Lung (tissue), 11 donors: ENCODE measurements at regions not wholly inside any gene's neighbourhood (a gene's known extent, or its start where the extent isn't known, plus 50 kb on each side); places are given as distances from the start of the nearest gene placed in this dataset.

Experiments used
- ATAC-seq: fragments of 200-7000 bp; cut with Tn5 transposase; one replicate; pipeline ENCODE4 v1.9.1; 2020; ENCODE audit warnings: moderate number of reproducible peaks; ENCODE audit not compliant: insufficient read depth, low FRiP score
- DNase-seq, 3 donors: peaks; one replicate each; pipeline ENCODE4 v3.0.0-alpha.2; 2013 to 2017
- H3K27ac ChIP-seq, 2 donors: one replicate each; pipeline ENCODE4 v1.5.1; 2013; ENCODE audit warnings: mild to moderate bottlenecking in 2 of 2, moderate library complexity in 2 of 2, control low read depth in 1 of 2, inconsistent platforms in 1 of 2, low read depth in 1 of 2, low read length in 1 of 2
- H3K27me3 ChIP-seq, 3 donors: one replicate each; pipeline ENCODE4 v1.5.1; 2013; ENCODE audit warnings: low read length in 2 of 3; ENCODE audit not compliant: control insufficient read depth in 3 of 3, insufficient read depth in 3 of 3
- H3K36me3 ChIP-seq, 4 donors: one replicate each; pipeline ENCODE4 v1.5.1; 2013; ENCODE audit warnings: low read length in 4 of 4, mild to moderate bottlenecking in 1 of 4, moderate library complexity in 1 of 4; ENCODE audit not compliant: control insufficient read depth in 4 of 4, insufficient read depth in 4 of 4
- H3K4me1 ChIP-seq, 5 donors: one replicate each; pipeline ENCODE4 v1.5.1; 2013; ENCODE audit warnings: low read length in 5 of 5, mild to moderate bottlenecking in 2 of 5, moderate library complexity in 1 of 5; ENCODE audit not compliant: control insufficient read depth in 5 of 5, insufficient read depth in 5 of 5
- H3K4me3 ChIP-seq: one replicate; pipeline ENCODE4 v1.5.1; 2013; ENCODE audit warnings: mild to moderate bottlenecking, control low read depth, moderate library complexity
- H3K9ac ChIP-seq, 2 donors: one replicate each; pipeline ENCODE4 v1.5.1; 2013; ENCODE audit warnings: low read length in 2 of 2, control low read depth in 1 of 2; ENCODE audit not compliant: insufficient read depth in 1 of 2
- H3K9me3 ChIP-seq, 4 donors: one replicate each; pipeline ENCODE4 v1.5.1; 2013; ENCODE audit warnings: low read length in 3 of 4, mild to moderate bottlenecking in 1 of 4, moderate library complexity in 1 of 4; ENCODE audit not compliant: control insufficient read depth in 4 of 4, insufficient read depth in 3 of 4
- WGBS, 2 donors: extraction: QIAGEN DNeasy Blood & Tissue Kit; methylation state at CpG; one replicate each; pipeline ENCODE4 v1.1.7; 2013; 5-methylcytosine and 5-hydroxymethylcytosine counted together
- TF ChIP-seq, protein P1 (sequence below): IDR thresholded peaks from 2 replicates; pipeline ENCODE4 v1.5.1; 2012; ENCODE audit warnings: mild to moderate bottlenecking; ENCODE audit errors: control extremely low read depth, extremely low read depth
- donor health status: control.
- donor health status: control.
- donor health status: Bipolar disorder and iron deficiency.
- donor health status: healthy.
- donor health status: DM: yes; HTN: yes; CAD: no.

DNA sequence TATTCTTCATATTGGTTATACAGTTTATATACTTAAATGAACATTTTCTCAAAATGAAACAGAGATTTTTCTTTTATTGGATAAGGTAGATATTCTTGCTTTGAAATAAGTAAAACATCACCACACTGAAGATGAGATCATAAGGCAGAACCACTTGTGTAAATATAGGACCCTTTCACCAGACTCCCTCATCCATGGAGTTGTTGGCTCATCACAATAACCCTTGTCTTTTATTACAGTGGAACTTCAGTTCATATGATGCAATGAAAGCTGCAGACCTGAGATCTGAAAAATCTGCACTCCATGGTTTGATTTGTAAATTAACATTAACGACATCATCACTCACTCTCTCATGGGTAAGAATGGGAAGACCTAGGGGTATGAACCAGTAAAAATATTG, 51.9 kb upstream of the DBX2 start:
- TF ChIP-seq, protein P1, sequence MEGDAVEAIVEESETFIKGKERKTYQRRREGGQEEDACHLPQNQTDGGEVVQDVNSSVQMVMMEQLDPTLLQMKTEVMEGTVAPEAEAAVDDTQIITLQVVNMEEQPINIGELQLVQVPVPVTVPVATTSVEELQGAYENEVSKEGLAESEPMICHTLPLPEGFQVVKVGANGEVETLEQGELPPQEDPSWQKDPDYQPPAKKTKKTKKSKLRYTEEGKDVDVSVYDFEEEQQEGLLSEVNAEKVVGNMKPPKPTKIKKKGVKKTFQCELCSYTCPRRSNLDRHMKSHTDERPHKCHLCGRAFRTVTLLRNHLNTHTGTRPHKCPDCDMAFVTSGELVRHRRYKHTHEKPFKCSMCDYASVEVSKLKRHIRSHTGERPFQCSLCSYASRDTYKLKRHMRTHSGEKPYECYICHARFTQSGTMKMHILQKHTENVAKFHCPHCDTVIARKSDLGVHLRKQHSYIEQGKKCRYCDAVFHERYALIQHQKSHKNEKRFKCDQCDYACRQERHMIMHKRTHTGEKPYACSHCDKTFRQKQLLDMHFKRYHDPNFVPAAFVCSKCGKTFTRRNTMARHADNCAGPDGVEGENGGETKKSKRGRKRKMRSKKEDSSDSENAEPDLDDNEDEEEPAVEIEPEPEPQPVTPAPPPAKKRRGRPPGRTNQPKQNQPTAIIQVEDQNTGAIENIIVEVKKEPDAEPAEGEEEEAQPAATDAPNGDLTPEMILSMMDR = no peak
- no peaks in the 10 kb centered on the region for H3K36me3 ChIP-seq
- no peaks in the 10 kb centered on the region for H3K4me1 ChIP-seq
- H3K27me3 ChIP-seq = no peaks in the 10 kb centered on the region
- peaks cover 0 to 1% (median 0%) of the 10 kb centered on the region in 4 donors for H3K9me3 ChIP-seq
- H3K27ac ChIP-seq = no peak overlapping the region
- H3K4me3 ChIP-seq = no peak overlapping the region
- 86 to 89% methylated on average over 1 of the region's 1 CpG for WGBS, 2 donors
- H3K9ac ChIP-seq = no peak overlapping the region
- ATAC-seq = no peak
- DNase-seq = no peak

DNA sequence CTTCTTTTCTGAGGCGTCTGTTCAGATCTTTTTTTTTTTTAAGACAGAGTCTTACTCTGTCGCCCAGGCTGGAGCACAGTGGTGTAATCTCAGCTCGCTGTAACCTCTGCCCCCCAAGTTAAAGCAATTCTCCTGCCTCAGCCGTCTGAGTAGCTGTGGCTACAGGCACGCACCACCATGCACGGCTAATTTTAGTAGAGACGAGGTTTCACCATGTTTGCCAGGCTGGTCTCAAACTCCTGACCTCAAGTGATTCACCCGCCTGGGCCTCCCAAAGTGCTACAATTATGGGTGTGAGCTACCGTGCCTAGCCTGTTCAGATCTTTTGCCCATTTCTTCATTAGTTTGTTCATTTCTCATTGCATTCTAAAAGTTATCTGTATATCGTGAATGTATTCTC, 55.1 kb upstream of the DBX2 start:
- Histone ChIP-seq H3K9me3 (peaks cover 0 to 5% (median 2%) of the 10 kb centered on the region in 4 donors), H3K27me3 (no peaks in the 10 kb centered on the region), H3K36me3 (no peaks in the 10 kb centered on the region), H3K4me1 (no peaks in the 10 kb centered on the region), H3K4me3 (no peak overlapping the region), H3K27ac (no peak overlapping the region), H3K9ac (no peak overlapping the region)
- no peak for DNase-seq
- ATAC-seq = no peak
- TF ChIP-seq, protein P1 = no peak
- WGBS, 2 donors = 90 to 92% methylated on average over 10 of the region's 10 CpGs

DNA sequence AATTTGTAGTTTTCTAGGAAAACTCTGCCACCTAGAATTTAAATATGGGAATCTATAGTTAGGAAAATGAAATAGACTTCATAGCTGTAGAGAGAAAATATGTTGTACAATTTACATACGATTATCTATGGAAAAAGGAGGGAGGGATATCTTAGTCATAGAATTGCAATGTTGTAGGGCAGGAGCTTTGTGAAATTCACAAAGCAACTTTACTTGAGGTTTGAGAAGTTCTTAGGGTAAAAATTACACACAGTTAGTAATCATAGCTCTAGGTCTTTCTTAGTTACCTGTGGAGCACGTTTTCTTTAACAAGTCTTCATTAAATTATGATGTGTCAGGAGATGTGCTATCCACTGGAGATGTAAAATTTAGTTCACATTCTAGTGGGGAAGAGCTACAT, 61.4 kb upstream of the DBX2 start:
- no peaks in the 10 kb centered on the region for H3K4me1 ChIP-seq
- H3K4me3 ChIP-seq = no peak overlapping the region
- 75 to 77% methylated on average over 2 of the region's 2 CpGs for WGBS, 2 donors
- no peak overlapping the region for H3K27ac ChIP-seq
- no peak for ATAC-seq
- no peaks in the 10 kb centered on the region for H3K36me3 ChIP-seq
- no peak overlapping the region for H3K9ac ChIP-seq
- no peaks in the 10 kb centered on the region for H3K27me3 ChIP-seq
- TF ChIP-seq, protein P1 = no peak
- no peak for DNase-seq
- H3K9me3 ChIP-seq = peaks cover 0 to 5% (median 2%) of the 10 kb centered on the region in 4 donors

DNA sequence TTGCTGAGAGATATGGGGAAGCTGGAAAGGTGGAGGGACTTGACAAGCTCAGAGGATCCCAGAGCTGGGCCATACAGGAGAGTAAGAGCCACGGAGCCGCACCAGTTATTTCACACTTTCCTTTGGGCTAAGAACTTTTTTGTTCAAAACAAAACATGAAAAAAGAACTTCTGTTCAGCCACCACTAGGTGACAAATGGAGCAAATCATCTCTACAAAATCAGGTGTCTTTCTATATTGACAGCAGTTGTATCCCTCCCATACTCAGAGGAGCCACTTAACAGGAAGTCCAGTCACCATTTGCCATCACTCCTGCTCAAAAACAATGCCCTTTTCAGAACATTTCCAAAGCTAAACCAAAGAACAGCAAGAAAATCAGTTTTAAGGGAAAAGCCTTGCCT, 70.3 kb upstream of the DBX2 start:
- H3K4me3 ChIP-seq = no peak overlapping the region
- WGBS, 2 donors = 87 to 100% methylated on average over 2 of the region's 2 CpGs
- ATAC-seq = no peak
- H3K9ac ChIP-seq = no peak overlapping the region
- H3K36me3 ChIP-seq = no peaks in the 10 kb centered on the region
- H3K9me3 ChIP-seq = no peaks in the 10 kb centered on the region
- TF ChIP-seq, protein P1 = no peak
- no peaks in the 10 kb centered on the region for H3K4me1 ChIP-seq
- no peak for DNase-seq
- H3K27ac ChIP-seq = no peak overlapping the region
- no peaks in the 10 kb centered on the region for H3K27me3 ChIP-seq
